ENCODE measurements at regions not wholly inside any gene's neighbourhood (a gene's known extent, or its start where the extent isn't known, plus 50 kb on each side); places are given as distances from the start of the nearest gene placed in this dataset.
A peak's percentile ranks its signal among the peaks of the same experiment; 100 is the strongest.

GRCh38 chr10:121054874-121055273 is 203.7 kb downstream of the WDR11 start:
- no peak overlapping the region for H3K4me3 Mint-ChIP-seq
- H3K27me3 Mint-ChIP-seq: peaks cover 9 to 12% of the 10 kb centered on the region in 2 donors
- H3K9me3 Mint-ChIP-seq: no peaks in the 10 kb centered on the region
- H3K36me3 Mint-ChIP-seq: no peaks in the 10 kb centered on the region
- ATAC-seq (no peak), DNase-seq (ENCODE audit: low spot score) (no peak)
- H3K4me1 Mint-ChIP-seq (ENCODE audit: low read depth in 2 of 2): no peaks in the 10 kb centered on the region
- no peak overlapping the region for H3K27ac Mint-ChIP-seq

GRCh38 chr10:121057269-121057668 is 206.1 kb downstream of the WDR11 start:
- no peak overlapping the region for H3K4me3 Mint-ChIP-seq

GRCh38 chr10:121058082-121058481 is 206.9 kb downstream of the WDR11 start:
- H3K4me3 Mint-ChIP-seq: no peak overlapping the region
- no peaks in the 10 kb centered on the region for H3K4me1 Mint-ChIP-seq (ENCODE audit: low read depth in 2 of 2)
- ATAC-seq (no peak), DNase-seq (ENCODE audit: low spot score) (no peak)
- no peaks in the 10 kb centered on the region for H3K36me3 Mint-ChIP-seq
- H3K27me3 Mint-ChIP-seq: peaks cover 7 to 22% of the 10 kb centered on the region in 2 donors
- H3K27ac Mint-ChIP-seq: no peak overlapping the region
- H3K9me3 Mint-ChIP-seq: no peaks in the 10 kb centered on the region

More at GRCh38 chr10:121057269-121057668, 206.1 kb downstream of the WDR11 start:
- no peak overlapping the region for H3K27ac Mint-ChIP-seq
- ATAC-seq: no peak
- no peaks in the 10 kb centered on the region for H3K9me3 Mint-ChIP-seq
- no peaks in the 10 kb centered on the region for H3K36me3 Mint-ChIP-seq
- DNase-seq (ENCODE audit: low spot score): no peak
- peaks cover 7 to 22% of the 10 kb centered on the region in 2 donors for H3K27me3 Mint-ChIP-seq
- no peaks in the 10 kb centered on the region for H3K4me1 Mint-ChIP-seq (ENCODE audit: low read depth in 2 of 2)

- Mint-ChIP-seq H3K27ac (no peak overlapping the region), H3K9me3 (no peaks in the 10 kb centered on the region), H3K27me3 (peaks cover 7 to 32% of the 10 kb centered on the region in 2 donors), H3K4me3 (no peak overlapping the region), H3K4me1 (ENCODE audit: low read depth in 2 of 2) (no peaks in the 10 kb centered on the region), H3K36me3 (no peaks in the 10 kb centered on the region)
- DNase-seq (ENCODE audit: low spot score) (no peak), ATAC-seq (no peak)
These were observed 208.2 kb downstream of the WDR11 start for GRCh38 chr10:121059351-121059750.

- no peak for DNase-seq (ENCODE audit: low spot score)
- H3K4me1 Mint-ChIP-seq (ENCODE audit: low read depth in 2 of 2): no peaks in the 10 kb centered on the region
- no peaks in the 10 kb centered on the region for H3K9me3 Mint-ChIP-seq
- H3K27ac Mint-ChIP-seq: no peak overlapping the region
- H3K27me3 Mint-ChIP-seq: peaks cover 4 to 27% of the 10 kb centered on the region in 2 donors
- no peak overlapping the region for H3K4me3 Mint-ChIP-seq
- ATAC-seq: no peak
- no peaks in the 10 kb centered on the region for H3K36me3 Mint-ChIP-seq
These were observed 211.0 kb downstream of the WDR11 start for GRCh38 chr10:121062115-121062514.

- no peak overlapping the region for H3K27ac Mint-ChIP-seq
- no peaks in the 10 kb centered on the region for H3K9me3 Mint-ChIP-seq
- H3K36me3 Mint-ChIP-seq: no peaks in the 10 kb centered on the region
- ATAC-seq (no peak), DNase-seq (ENCODE audit: low spot score) (no peak)
- peaks cover 6 to 27% of the 10 kb centered on the region in 2 donors for H3K27me3 Mint-ChIP-seq
- H3K4me1 Mint-ChIP-seq (ENCODE audit: low read depth in 2 of 2): no peaks in the 10 kb centered on the region
- H3K4me3 Mint-ChIP-seq: no peak overlapping the region
These were observed 212.6 kb downstream of the WDR11 start for GRCh38 chr10:121063744-121064143.

GRCh38 chr10:121064491-121064890 is 213.3 kb downstream of the WDR11 start:
- Mint-ChIP-seq H3K36me3 (no peaks in the 10 kb centered on the region), H3K4me1 (ENCODE audit: low read depth in 2 of 2) (no peaks in the 10 kb centered on the region), H3K27ac (no peak overlapping the region), H3K9me3 (no peaks in the 10 kb centered on the region), H3K4me3 (no peak overlapping the region), H3K27me3 (peaks cover 6 to 28% of the 10 kb centered on the region in 2 donors)
- no peak for ATAC-seq
- DNase-seq (ENCODE audit: low spot score): no peak

- Mint-ChIP-seq H3K36me3 (no peaks in the 10 kb centered on the region), H3K27ac (no peak overlapping the region), H3K9me3 (no peaks in the 10 kb centered on the region), H3K4me1 (ENCODE audit: low read depth in 2 of 2) (peaks cover 0 to 3% of the 10 kb centered on the region in 2 donors), H3K27me3 (peaks cover 6 to 35% of the 10 kb centered on the region in 2 donors), H3K4me3 (no peak overlapping the region)
- DNase-seq (ENCODE audit: low spot score) (no peak), ATAC-seq (no peak)
These were observed 214.2 kb downstream of the WDR11 start for GRCh38 chr10:121065330-121065729.

- no peak for DNase-seq (ENCODE audit: low spot score)
- ATAC-seq: peak in 1 of 2 donors; percentile 70
- no peak overlapping the region for H3K4me3 Mint-ChIP-seq
- H3K27ac Mint-ChIP-seq: no peak overlapping the region
- peaks cover 0 to 3% of the 10 kb centered on the region in 2 donors for H3K4me1 Mint-ChIP-seq (ENCODE audit: low read depth in 2 of 2)
- H3K27me3 Mint-ChIP-seq: peaks cover 3 to 24% of the 10 kb centered on the region in 2 donors
- H3K9me3 Mint-ChIP-seq: no peaks in the 10 kb centered on the region
- H3K36me3 Mint-ChIP-seq: no peaks in the 10 kb centered on the region
These were observed 218.1 kb downstream of the WDR11 start for GRCh38 chr10:121069061-121069850.

GRCh38 chr10:121070275-121071070 is 219.3 kb downstream of the WDR11 start:
- ATAC-seq: no peak
- Mint-ChIP-seq H3K4me1 (ENCODE audit: low read depth in 2 of 2) (peaks cover 0 to 3% of the 10 kb centered on the region in 2 donors), H3K4me3 (no peak overlapping the region), H3K36me3 (no peaks in the 10 kb centered on the region), H3K27ac (no peak overlapping the region), H3K27me3 (peaks cover 3 to 21% of the 10 kb centered on the region in 2 donors), H3K9me3 (no peaks in the 10 kb centered on the region)
- DNase-seq (ENCODE audit: low spot score): no peak

- H3K36me3 Mint-ChIP-seq: no peaks in the 10 kb centered on the region
- H3K4me1 Mint-ChIP-seq (ENCODE audit: low read depth in 2 of 2): peaks cover 0 to 3% of the 10 kb centered on the region in 2 donors
- ATAC-seq (no peak), DNase-seq (ENCODE audit: low spot score) (no peak)
- H3K27ac Mint-ChIP-seq: no peak overlapping the region
- H3K4me3 Mint-ChIP-seq: no peak overlapping the region
- no peaks in the 10 kb centered on the region for H3K9me3 Mint-ChIP-seq
- H3K27me3 Mint-ChIP-seq: peaks cover 3 to 27% of the 10 kb centered on the region in 2 donors
These were observed 220.7 kb downstream of the WDR11 start for GRCh38 chr10:121071901-121072300.

GRCh38 chr10:121073728-121074127 is 222.6 kb downstream of the WDR11 start:
- peaks cover 0 to 3% of the 10 kb centered on the region in 2 donors for H3K4me1 Mint-ChIP-seq (ENCODE audit: low read depth in 2 of 2)
- peaks cover 1 to 29% of the 10 kb centered on the region in 2 donors for H3K27me3 Mint-ChIP-seq
- H3K27ac Mint-ChIP-seq: no peak overlapping the region
- DNase-seq (ENCODE audit: low spot score) (no peak), ATAC-seq (no peak)
- H3K4me3 Mint-ChIP-seq: no peak overlapping the region
- H3K9me3 Mint-ChIP-seq: no peaks in the 10 kb centered on the region
- no peaks in the 10 kb centered on the region for H3K36me3 Mint-ChIP-seq

GRCh38 chr10:121076776-121077715 is 225.9 kb downstream of the WDR11 start:
- Mint-ChIP-seq H3K27ac (no peak overlapping the region), H3K36me3 (no peaks in the 10 kb centered on the region), H3K9me3 (no peaks in the 10 kb centered on the region), H3K4me3 (no peak overlapping the region), H3K27me3 (peaks cover 12 to 32% of the 10 kb centered on the region in 2 donors), H3K4me1 (ENCODE audit: low read depth in 2 of 2) (no peaks in the 10 kb centered on the region)
- DNase-seq (ENCODE audit: low spot score) (no peak), ATAC-seq (no peak)

Measured in natural killer cell treated with Interleukin-12 subunit alpha and Interleukin-12 subunit beta and Interleukin-15 and Interleukin-18, amount 100 ng/mL, for 72 hours (primary cell).